ENCODE measurements at regions not wholly inside any gene's neighbourhood (a gene's known extent, or its start where the extent isn't known, plus 50 kb on each side); places are given as distances from the start of the nearest gene placed in this dataset.
"Not testable (repeated sequence)": the region's sequence is repeated elsewhere in the genome, so short reads cannot be mapped to it uniquely, and the experiment has no call there.

DNA sequence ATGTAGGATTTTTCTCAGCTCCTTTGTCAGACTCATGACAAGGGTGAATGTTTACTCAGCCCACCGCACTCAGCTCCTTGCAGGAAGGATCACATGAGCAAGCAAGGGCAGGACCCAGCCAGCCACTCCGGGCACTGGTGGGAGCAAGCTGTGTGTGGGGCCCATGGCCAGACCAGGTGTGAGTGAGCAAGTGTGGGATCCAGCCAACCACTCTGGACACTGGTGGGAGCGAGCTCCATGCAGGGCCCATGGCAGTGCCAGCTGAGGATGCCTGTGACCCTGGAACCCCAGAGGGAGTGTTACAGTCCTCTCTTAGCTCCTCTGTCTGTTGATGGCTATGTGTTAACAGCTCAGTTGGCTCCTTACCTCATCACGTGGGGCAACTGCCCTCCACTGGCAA is 2750.6 kb downstream of the PCDH7 start:
- no peak for DNase-seq
- ATAC-seq, result no peak
- intact Hi-C loops (cut with DNase I), result no loop called here

DNA sequence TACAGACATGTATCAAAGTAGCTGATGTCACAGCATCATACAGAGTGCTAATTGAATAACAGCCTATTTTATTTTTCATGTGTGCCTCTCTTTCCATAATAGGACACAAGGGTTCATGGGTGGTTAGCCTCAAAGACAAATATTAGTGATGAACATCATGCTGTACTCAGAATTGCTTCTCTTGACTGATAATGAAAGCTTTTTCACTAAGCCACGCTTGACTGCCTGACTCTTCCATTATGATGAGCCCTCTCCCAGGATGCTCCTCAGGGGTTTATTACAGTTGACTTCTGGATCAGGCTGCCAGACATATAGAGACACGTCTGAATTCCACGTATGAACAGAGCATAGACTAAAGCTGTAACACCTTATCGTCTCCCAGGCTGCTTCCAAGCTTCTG is 2757.5 kb downstream of the PCDH7 start:
- intact Hi-C loops (cut with DNase I), result no loop called here
- DNase-seq (no peak), ATAC-seq (no peak)

DNA sequence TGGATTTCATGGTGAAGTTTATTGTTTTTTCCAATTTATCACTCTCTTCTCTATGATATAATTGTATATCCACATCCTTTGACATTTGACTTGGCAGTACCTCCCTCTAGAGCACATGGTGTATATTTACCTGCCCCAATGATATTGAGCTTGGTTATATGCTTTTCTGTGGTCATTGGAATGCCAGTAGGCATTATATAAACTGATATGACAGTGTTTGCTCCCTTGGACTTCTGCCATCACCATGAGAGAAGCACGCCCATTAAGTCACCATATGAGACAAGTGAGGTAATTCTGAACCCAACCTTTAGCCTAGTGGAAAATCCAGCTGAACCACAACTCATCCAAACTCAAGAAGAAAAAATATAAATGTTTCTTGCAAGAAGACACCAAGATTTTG is 2761.5 kb downstream of the ARAP2 start:
- DNase-seq (no peak), ATAC-seq (no peak)
- intact Hi-C loops (cut with DNase I), result no loop called here

DNA sequence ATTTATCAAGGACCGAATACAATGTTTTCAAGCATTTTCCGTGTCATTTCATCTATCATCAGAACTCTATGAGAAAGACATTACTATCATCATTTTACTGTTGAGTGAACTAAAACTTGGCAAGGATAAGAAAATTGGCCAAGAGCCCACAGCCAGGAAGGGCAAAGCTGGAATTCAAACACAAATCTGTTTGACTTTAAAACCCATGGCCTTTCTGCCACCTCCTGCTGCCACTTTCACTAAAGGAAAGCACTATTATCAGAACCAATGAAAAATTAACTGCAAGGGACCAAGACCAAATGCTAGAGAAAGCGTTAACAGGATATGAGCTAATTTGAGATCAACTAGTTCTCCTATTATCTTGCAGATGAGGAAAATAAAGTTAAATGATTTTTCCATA is 2759.2 kb downstream of the ARAP2 start:
- intact Hi-C loops (cut with DNase I), result no loop called here
- DNase-seq, result no peak
- ATAC-seq, result no peak

DNA sequence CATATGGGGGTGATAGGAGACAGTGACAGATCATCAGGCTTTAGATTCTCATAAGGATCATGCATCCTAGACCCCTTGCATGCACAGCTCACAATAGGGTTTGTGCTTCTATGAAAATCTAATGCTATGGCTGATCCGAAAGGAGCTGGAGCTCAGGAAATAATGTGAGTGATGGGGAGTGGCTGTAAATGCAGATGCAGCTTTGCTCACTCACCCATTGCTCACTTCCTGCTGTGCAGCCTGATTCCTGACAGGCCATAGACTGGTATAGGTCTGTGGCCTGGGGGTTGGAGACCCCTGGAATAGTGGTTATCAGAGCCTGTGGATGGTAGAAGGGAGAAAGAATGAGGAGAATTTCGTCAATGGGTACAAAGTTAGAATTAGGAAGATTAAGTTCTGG is 2751.1 kb downstream of the ARAP2 start:
- DNase-seq, result no peak
- intact Hi-C loops (cut with DNase I), result no loop called here
- ATAC-seq, result no peak

DNA sequence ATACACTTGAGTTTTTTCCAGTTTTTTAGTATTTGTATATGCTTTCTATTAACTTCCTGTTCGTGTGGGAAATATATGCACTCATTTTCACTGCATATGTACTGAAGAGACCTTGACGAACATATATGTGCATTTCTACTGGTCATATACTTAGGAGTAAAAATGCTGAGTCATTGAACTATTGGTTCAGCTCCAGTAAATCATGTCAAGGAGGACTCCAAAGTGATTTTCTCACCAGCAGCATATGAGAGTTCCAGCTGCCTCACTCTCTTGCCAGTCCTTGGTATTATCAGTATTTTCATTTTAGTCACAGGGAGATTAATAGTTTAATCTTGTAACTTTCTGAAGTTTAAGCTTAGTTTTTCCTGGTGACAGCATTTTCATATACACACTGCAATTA is 2750.2 kb downstream of the ARAP2 start:
- ATAC-seq (no peak), DNase-seq (no peak)
- intact Hi-C loops (cut with DNase I), result no loop called here

DNA sequence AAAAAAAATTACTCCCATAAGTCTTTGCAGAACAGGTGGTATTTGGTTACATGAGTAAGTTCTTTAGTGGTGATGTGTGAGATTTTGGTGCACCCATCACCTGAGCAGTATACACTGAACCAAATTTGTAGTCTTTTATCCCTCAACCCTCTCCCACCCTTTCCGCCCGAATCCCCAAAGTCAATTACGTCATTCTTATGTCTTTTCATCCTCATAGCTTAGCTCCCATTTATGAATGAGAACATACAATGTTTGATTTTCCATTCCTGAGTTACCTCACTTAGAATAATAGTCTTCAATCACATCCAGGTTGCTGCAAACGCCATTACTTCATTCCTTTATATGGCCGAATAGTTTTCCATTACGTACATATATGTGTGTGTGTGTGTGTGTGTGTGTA is 2742.7 kb downstream of the ARAP2 start:
- intact Hi-C loops (cut with DNase I), result not testable (repeated sequence)

DNA sequence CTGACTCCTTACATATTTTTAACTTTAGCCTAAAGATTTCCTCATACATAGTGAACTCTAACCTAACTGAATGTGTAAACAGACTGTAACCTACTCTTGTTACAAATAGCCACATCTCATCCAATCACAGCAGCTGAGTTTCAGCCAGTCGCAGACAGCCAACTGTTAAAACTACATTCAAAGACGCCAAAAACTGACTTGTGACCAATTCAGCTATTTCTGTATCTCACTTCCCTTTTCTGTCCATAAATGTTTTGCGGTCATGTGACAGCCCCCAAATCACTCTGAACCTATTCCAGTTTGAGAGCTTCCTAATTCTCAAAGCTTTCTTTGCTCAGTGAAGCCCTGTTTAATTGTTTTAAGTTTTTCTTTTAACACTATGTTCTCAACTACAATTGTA is 2731.9 kb downstream of the ARAP2 start:
- intact Hi-C loops (cut with DNase I), result no loop called here
- ATAC-seq (no peak), DNase-seq (no peak)

More for the DNA sequence above, 2742.7 kb downstream of the ARAP2 start:
- not testable (repeated sequence) for DNase-seq, ATAC-seq

DNA sequence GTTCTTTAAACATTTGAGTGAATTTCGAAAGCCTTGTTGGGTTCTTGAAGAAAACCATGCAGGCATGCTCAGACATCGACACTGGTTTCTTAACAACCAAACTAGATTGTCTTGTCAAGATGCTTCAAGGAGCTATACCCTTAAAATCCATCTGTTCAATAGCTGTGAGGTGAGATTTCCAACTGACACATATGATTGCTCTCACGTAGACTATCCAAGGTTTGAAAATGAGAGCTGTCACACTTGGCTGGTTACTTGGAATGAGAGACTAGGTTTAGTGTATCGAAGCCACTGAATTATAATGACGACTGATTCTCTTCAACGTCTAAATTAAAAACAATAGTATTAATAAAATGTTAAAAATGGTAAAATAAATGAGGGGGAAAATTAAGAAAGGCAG is 2725.5 kb downstream of the ARAP2 start:
- DNase-seq (no peak), ATAC-seq (no peak)
- intact Hi-C loops (cut with DNase I), result no loop called here

DNA sequence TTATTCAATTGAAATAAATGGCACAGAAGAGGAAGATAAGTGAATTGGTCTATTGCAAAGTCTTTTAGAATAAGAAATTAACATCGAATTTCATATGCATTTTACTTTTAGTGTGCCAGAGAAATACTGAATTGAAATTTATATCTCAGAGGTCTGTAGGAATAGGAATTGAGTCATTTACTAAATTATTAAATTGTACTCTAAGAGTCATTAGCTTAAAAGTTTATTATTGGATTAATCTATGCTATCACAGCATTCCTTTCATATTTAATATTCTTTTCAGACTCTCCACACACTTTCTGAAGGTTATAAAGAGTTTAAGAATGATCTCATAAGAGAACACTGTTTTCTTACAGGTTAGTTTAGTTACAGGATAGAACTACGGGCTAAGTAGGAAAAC is 2711.5 kb downstream of the ARAP2 start:
- ATAC-seq, result no peak
- intact Hi-C loops (cut with DNase I), result no loop called here
- DNase-seq, result no peak

DNA sequence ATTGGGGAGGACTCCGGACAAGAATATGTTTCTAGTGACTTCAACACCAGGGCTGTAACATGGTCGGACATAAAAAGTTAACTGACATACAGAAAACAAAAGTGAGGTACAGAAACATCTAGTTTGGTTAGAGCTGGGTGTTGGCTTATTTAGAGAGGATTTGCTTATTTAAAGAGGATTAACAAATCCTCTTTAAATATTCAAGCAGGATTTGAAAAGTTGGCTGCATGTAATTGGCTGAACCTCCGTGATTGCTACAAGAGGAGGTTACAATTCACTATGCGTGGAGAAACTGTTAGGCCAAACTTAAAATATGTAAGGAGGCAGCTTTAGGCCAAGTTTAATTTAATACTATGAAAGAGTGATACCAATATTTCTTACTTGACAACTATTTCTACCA is 2707.4 kb downstream of the ARAP2 start:
- DNase-seq (no peak), ATAC-seq (no peak)
- intact Hi-C loops (cut with DNase I), result no loop called here

DNA sequence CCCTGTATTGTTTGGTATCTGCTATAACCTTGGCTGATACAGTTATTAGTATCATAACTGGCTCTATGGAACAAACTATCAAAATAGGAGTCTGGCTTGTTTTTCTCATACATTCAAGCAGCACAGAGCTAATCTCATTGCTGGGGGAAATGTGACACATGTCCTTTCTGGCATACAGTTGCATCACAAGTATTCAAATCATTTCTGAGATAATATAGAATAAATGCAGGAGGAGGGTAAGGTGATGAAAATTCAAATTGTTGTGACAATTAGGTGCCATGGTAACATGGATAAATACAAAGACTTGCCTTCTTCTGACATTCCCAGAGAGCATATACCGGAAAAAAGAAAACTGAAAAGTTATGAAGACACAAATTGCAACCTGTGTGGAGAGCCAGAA is 2706.8 kb downstream of the ARAP2 start:
- intact Hi-C loops (cut with DNase I), result no loop called here
- DNase-seq (no peak), ATAC-seq (no peak)

DNA sequence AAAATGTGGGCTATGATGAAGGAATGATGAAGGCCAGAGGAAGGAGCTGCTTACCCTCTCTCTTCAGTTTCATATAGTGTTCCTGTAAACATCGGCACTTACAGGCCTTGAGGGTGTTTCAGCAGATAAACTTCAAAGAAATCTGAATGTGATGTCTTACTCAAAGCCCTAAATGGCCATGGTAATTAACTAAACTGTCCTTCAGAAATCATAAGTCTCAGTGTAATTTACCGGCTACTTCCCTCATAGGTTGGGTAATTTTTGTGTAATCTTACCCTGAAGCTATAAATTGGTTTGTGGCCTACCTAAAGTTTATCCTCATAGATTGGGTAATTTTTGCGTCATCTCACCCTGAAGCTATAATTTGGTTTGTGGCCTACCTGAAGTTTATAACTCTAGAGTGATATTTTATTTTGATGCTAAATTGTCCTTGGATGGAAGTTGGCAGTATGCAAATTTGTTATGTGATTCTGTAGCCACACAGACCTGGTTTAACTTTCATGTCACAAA is 2700.3 kb downstream of the ARAP2 start:
- no peak for ATAC-seq
- intact Hi-C loops (cut with DNase I), result no loop called here

DNA sequence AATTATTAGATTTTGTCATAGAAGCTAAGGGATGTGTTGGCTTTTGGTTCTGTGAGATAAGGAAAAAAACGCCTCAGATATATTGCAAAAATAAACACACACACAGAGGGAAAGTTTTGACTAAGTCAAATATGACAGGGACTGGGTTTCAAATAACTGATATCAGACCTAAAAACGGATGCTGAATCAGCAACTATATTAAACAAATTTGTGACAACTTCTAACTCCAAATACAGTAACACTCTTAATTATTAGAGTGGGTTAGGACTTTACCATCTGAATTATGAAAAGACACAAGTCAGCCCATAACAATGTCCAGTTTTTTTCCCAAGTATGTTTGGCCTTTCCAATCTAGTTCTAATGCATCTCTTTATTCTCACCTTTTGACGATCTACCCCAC is 2693.1 kb downstream of the ARAP2 start:
- ATAC-seq (no peak), DNase-seq (no peak)
- intact Hi-C loops (cut with DNase I), result no loop called here

More for the DNA sequence above, 2700.3 kb downstream of the ARAP2 start:
- no peak for DNase-seq

DNA sequence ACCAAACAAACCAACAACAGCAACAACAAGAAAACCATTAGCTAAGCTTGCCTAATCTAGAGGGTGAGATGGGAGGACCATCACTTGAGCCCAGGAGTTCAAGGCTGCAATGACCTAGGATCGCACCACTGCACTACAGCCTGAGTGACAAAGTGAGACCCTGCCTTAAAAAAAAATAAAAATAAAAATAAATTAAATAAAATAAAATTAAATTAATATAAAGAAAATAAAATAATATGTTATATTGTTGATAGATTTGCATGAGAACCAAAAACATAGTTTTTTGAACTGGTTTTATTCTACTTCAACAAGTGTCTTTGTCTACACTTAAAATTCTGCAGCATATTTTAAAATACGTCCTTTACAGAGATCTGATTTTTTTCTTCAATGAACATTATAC is 2683.1 kb downstream of the ARAP2 start:
- intact Hi-C loops (cut with DNase I), result no loop called here
- ATAC-seq, result no peak
- DNase-seq, result no peak

DNA sequence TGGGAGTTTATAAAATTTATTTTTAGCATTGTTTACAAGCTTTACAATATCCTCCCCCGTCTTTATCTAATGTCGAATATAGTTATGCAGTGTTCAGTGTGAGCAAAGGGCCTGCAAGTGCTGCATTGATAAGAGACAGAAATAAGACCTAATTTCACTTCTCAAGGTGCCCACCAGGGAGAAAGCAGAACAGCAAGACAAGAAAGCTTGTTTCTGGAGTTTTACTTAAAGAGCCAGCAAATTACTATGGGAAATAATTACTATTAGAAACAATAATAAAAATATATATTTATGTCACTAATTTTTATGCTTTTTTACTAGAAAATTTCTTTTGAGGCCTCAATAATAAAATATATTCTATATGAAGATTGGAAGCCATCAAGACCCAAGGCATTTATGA is 2677.7 kb downstream of the ARAP2 start:
- no peak for ATAC-seq
- no peak for DNase-seq
- intact Hi-C loops (cut with DNase I), result no loop called here

DNA sequence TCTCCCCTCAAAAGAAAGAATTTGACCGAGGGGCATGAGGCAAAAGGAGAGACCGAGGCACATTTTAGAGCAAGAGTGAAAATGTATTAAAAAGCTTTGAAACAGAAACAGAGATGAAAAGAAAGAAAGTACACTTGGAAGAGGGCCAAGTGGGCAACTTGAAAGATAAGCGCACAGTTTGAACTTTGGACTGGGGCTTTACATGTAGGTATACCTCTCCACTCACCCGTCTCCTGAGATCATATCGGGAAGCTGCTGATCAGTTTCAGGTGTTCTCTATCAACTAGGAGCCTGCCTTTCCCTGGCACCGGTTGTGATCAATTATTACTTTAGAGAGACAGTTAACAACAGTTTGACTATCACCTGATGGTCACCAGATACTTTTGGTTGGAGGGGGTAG is 2666.5 kb downstream of the ARAP2 start:
- intact Hi-C loops (cut with DNase I), result no loop called here
- ATAC-seq (no peak), DNase-seq (no peak)

DNA sequence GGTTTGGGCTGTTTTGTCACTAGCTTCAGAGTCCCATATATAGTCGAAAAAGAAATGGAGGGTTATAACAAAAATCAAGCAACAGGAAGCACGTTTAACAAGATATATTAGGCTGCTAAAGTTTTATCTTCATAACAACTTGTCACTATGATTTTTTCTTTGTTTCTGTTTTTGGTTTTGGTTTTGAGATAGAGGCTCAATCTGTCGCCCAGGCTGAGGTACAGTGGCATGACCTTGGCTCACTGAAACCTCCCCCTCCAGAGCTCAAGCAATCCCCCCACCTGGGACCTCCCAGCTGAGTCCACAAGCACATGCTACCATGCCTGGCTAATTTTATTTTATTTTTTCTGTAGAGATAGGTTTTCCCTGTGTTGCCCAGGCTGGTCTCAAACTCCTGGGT is 2664.4 kb downstream of the ARAP2 start:
- no peak for ATAC-seq
- intact Hi-C loops (cut with DNase I), result no loop called here
- no peak for DNase-seq

DNA sequence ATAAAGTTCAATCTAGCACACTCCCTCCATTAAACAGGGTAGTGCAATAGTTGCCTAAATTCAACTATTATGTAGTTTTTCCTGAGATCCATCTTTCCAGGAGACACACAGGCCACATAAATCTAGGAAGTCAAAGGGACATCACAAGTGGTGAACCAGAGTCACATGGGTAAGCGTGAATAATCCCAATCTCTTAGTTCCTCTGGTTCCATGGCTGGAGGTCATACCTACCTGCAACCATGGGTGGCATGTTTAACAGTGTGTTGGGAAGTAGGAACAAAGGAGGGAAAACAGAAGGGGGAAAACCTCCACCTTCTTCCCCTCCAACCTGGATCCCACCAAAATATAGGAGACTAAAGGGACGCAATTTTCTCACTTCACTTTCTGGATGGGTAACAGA is 2651.6 kb downstream of the ARAP2 start:
- ATAC-seq (no peak), DNase-seq (no peak)
- intact Hi-C loops (cut with DNase I), result no loop called here

DNA sequence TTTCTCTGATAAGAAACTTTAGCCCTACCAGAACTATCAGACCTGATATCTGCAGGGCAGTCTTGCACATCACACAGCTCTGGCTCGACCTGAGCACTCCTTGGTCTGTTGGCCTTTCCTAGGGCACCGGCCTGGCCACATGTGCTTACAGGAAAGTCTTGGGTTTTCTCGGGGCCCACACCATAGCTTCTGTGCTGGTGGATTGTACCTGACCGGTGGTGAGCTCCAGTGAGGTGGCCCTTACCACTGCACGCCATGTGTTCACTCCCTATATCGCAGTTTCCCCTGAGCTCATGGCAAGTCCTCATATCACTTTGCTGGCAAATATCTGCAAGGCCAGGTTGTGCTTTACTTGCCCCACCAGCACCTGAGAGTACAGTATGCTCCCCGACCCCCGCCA is 2637.4 kb downstream of the ARAP2 start:
- DNase-seq (no peak), ATAC-seq (no peak)
- intact Hi-C loops (cut with DNase I), result no loop called here

DNA sequence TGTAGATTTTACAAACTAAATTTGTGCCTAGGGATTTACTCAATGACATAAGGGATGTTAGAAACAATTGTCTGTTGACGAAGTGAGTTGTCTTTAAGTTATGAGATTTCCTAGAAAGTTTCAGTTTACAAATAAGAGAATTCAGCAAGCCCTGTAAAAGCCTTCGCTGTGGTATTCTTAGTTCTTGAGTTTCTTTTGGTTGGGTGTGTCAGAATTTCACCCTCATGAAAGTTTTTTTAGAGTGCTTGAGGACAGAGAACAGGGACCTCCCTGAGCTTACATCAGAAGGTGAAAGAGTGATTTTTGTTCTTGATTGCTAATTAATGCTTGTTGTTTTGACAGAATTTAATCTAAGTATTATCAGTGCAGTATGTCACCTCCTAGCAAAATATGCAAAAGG is 2628.2 kb downstream of the ARAP2 start:
- intact Hi-C loops (cut with DNase I), result no loop called here

DNA sequence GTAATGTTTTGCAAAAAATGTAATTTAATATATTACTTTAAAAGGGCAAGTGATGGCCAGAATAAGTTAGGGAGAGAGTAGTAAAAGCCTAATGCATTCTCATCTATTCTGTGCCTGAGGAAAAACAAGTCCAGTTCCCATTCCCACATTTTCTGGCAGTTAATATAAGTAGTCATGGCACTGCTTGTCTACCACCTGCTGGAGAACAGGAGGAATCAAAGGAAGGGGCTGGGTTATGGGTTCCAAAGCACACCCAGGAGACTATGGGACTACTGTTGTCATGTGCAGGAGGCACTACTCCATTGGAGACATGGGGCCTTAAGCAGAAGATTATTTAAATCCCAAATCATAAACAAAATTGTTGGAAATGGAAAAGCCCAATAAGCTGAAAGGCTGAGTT is 2618.6 kb downstream of the ARAP2 start:
- ATAC-seq (no peak), DNase-seq (no peak)
- intact Hi-C loops (cut with DNase I), result no loop called here

More for the DNA sequence above, 2628.2 kb downstream of the ARAP2 start:
- no peak for ATAC-seq
- no peak for DNase-seq

Measured in left cardiac atrium (tissue), 4 donors.